ENCODE measurements at regions not wholly inside any gene's neighbourhood (a gene's known extent, or its start where the extent isn't known, plus 50 kb on each side); places are given as distances from the start of the nearest gene placed in this dataset.

GRCh38 chr7:156121956-156122355, 309.7 kb upstream of the SHH start:
- no peak for DNase-seq
- POLR2A ChIA-PET (ENCODE audit: unreplicated experiment): no interaction called here
- no peak for ATAC-seq (ENCODE audit: low read depth)

More at GRCh38 chr7:156121956-156122355, 309.7 kb upstream of the SHH start:
- dilution Hi-C loops (cut with HindIII; ENCODE audit: low sequenced_read_pairs, unreplicated experiment) (no loop called here), in situ Hi-C loops (cut with MboI; ENCODE audit: low sequenced_read_pairs) (no loop called here), intact Hi-C loops (cut with micrococcal nuclease) (no loop called here)
- no peaks in the 10 kb centered on the region for H3K36me3 ChIP-seq (ENCODE audit: control insufficient read depth, insufficient read depth, low read length)
- CTCF ChIA-PET: no interaction called here
- no peak for TF ChIP-seq POLR2A (IDR thresholded peaks at IDR 0.05; ENCODE audit: low read depth, low read length)
- TF ChIP-seq NFE2L2 (IDR thresholded peaks at IDR 0.05; ENCODE audit: low read depth, low read length): no peak
- no peak for TF ChIP-seq RAD21 (IDR thresholded peaks at IDR 0.05; ENCODE audit: low read length)
- TF ChIP-seq RCOR1 (IDR thresholded peaks at IDR 0.05; ENCODE audit: insufficient replicate concordance, low read length): no peak
- no peak for TF ChIP-seq FOS (IDR thresholded peaks at IDR 0.05; ENCODE audit: low read depth, low read length)
- TF ChIP-seq ELK1 (IDR thresholded peaks at IDR 0.05; ENCODE audit: borderline replicate concordance, low read depth, low read length): no peak
- TF ChIP-seq MAFK (IDR thresholded peaks at IDR 0.05; ENCODE audit: low read depth, low read length): no peak
- TF ChIP-seq CEBPB (IDR thresholded peaks at IDR 0.05; ENCODE audit: low read depth, low read length): no peak
- no peak for TF ChIP-seq CTCF (conservative IDR thresholded peaks at IDR 0.05; ENCODE audit: low read depth, low read length)
- no peak for TF ChIP-seq MXI1 (IDR thresholded peaks at IDR 0.05; ENCODE audit: borderline replicate concordance, low read depth, low read length)
- TF ChIP-seq BHLHE40 (IDR thresholded peaks at IDR 0.05; ENCODE audit: low read depth, low read length): no peak
- no peak for TF ChIP-seq MAZ (IDR thresholded peaks at IDR 0.05; ENCODE audit: borderline replicate concordance, low read depth, low read length)
- TF ChIP-seq RFX5 (IDR thresholded peaks at IDR 0.05; ENCODE audit: low read depth, low read length): no peak
- TF ChIP-seq, protein P1, sequence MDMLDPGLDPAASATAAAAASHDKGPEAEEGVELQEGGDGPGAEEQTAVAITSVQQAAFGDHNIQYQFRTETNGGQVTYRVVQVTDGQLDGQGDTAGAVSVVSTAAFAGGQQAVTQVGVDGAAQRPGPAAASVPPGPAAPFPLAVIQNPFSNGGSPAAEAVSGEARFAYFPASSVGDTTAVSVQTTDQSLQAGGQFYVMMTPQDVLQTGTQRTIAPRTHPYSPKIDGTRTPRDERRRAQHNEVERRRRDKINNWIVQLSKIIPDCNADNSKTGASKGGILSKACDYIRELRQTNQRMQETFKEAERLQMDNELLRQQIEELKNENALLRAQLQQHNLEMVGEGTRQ (IDR thresholded peaks at IDR 0.05; ENCODE audit: low read depth, low read length): no peak
- TF ChIP-seq CHD1 (IDR thresholded peaks at IDR 0.05; ENCODE audit: low read depth, low read length): no peak
- TF ChIP-seq SMC3 (IDR thresholded peaks at IDR 0.05; ENCODE audit: low read depth, low read length): no peak
- no peak overlapping the region for H4K91ac ChIP-seq (ENCODE audit: insufficient read depth, low read depth, low read length)
- H3K4me1 ChIP-seq (ENCODE audit: control insufficient read depth, insufficient read depth, low read length): no peaks in the 10 kb centered on the region
- no peak overlapping the region for H3K14ac ChIP-seq (replicated peaks; ENCODE audit: low read depth, low read length)
- H2BK15ac ChIP-seq (ENCODE audit: low read depth, low read length): no peak overlapping the region
- no peak overlapping the region for H3K27ac ChIP-seq (ENCODE audit: insufficient read depth, low read length)
- no peak overlapping the region for H3K4ac ChIP-seq (ENCODE audit: low read depth, low read length)
- H3K4me3 ChIP-seq (ENCODE audit: insufficient read depth, low read depth, low read length): no peak overlapping the region
- H3K79me1 ChIP-seq (ENCODE audit: low read depth in 1 of 2, low read length in 2 of 2): no peaks in the 10 kb centered on the region
- no peak overlapping the region for H3K9ac ChIP-seq (ENCODE audit: low read depth, low read length)
- H3K9me3 ChIP-seq (ENCODE audit: control insufficient read depth, insufficient read depth, low read length): peaks cover 61% of the 10 kb centered on the region
- H2BK20ac ChIP-seq (ENCODE audit: low read depth, low read length): no peak overlapping the region
- H3K23ac ChIP-seq (ENCODE audit: low read depth, low read length): no peak overlapping the region
- 72% methylated on average over 8 of the region's 17 CpGs; no CpG with 5 or more reads in 1 of the 2 experiments for WGBS, 2 experiments (ENCODE audit: extremely low coverage in 2 of 2, insufficient read length in 1 of 2)
- H4K20me1 ChIP-seq (ENCODE audit: insufficient read depth, low read length): no peaks in the 10 kb centered on the region
- H4K5ac ChIP-seq (ENCODE audit: low read depth, low read length): no peak overlapping the region
- BruUV-seq (replicated peaks): no TSS peak
- no peak overlapping the region for H4K8ac ChIP-seq (ENCODE audit: low read depth in 2 of 2, low read length in 2 of 2)
- H2AK9ac ChIP-seq (replicated peaks; ENCODE audit: low read depth, low read length, poor library complexity): no peak overlapping the region
- H2AK5ac ChIP-seq (ENCODE audit: low read depth, low read length): no peak overlapping the region
- H3K27me3 ChIP-seq (ENCODE audit: control insufficient read depth, insufficient read depth, low read length): no peaks in the 10 kb centered on the region
- no peak overlapping the region for H3K4me2 ChIP-seq (ENCODE audit: low read depth, low read length)
- H3K56ac ChIP-seq (ENCODE audit: extremely low read depth, insufficient read depth, low read length): no peak overlapping the region
- no peaks in the 10 kb centered on the region for H3K9me1 ChIP-seq (ENCODE audit: insufficient read depth, low read length)
- no peak overlapping the region for H2AFZ ChIP-seq (replicated peaks; ENCODE audit: low read length, poor library complexity)
- H3K18ac ChIP-seq (ENCODE audit: low read depth, low read length): no peak overlapping the region
- H2BK5ac ChIP-seq (ENCODE audit: low read depth, low read length, poor library complexity, severe bottlenecking): no peak overlapping the region
- no peak overlapping the region for H2BK120ac ChIP-seq (ENCODE audit: low read depth, low read length)
